C4-2B (cell line): ENCODE measurements at regions not wholly inside any gene's neighbourhood (a gene's known extent, or its start where the extent isn't known, plus 50 kb on each side); places are given as distances from the start of the nearest gene placed in this dataset.

Source experiments
- ZFX ChIP-seq: fragments of 450-650 bp; IDR thresholded peaks from 2 replicates; pipeline ENCODE4 v1.6.1; 2017
- TF ChIP-seq, protein P1 (sequence below): fragments of 450-650 bp; conservative IDR thresholded peaks from 2 replicates; pipeline ENCODE4 v1.5.1; 2017; ENCODE audit warnings: mild to moderate bottlenecking

DNA sequence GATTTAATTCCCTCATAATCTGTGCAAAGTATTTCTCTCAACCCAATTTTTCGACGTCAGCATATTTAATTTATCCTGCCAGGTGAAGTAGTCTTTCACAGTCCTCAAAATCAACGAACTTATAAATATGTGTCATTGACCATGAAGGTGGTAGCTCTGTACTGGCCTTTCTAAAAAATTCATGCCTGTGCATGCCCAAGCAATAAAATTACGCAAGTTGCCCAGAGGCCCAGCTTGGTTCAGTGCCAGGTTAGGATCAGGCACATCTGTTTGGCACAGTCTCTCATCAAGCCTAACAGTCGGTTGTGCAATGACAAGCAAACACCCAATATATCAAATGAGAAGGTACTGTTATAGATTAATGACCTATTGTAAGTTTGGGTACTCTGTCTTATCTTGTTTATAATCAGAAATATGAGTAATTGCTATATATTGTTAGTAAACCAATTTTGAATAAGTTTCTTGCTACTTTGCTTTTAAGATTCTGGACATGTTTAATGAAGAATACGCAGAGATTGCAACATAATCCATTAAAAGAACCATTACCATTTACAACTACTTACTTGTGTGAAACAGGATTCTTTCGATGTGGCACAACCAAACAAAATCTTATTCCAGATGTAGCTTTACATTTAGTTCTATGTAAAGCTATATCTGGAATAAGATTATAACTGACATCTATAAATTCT, 159.0 kb upstream of the IL12A start:
- TF ChIP-seq, protein P1, sequence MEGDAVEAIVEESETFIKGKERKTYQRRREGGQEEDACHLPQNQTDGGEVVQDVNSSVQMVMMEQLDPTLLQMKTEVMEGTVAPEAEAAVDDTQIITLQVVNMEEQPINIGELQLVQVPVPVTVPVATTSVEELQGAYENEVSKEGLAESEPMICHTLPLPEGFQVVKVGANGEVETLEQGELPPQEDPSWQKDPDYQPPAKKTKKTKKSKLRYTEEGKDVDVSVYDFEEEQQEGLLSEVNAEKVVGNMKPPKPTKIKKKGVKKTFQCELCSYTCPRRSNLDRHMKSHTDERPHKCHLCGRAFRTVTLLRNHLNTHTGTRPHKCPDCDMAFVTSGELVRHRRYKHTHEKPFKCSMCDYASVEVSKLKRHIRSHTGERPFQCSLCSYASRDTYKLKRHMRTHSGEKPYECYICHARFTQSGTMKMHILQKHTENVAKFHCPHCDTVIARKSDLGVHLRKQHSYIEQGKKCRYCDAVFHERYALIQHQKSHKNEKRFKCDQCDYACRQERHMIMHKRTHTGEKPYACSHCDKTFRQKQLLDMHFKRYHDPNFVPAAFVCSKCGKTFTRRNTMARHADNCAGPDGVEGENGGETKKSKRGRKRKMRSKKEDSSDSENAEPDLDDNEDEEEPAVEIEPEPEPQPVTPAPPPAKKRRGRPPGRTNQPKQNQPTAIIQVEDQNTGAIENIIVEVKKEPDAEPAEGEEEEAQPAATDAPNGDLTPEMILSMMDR, result no peak
- TF ChIP-seq ZFX, result no peak
